ENCODE measurements at regions not wholly inside any gene's neighbourhood (a gene's known extent, or its start where the extent isn't known, plus 50 kb on each side); places are given as distances from the start of the nearest gene placed in this dataset.

DNA sequence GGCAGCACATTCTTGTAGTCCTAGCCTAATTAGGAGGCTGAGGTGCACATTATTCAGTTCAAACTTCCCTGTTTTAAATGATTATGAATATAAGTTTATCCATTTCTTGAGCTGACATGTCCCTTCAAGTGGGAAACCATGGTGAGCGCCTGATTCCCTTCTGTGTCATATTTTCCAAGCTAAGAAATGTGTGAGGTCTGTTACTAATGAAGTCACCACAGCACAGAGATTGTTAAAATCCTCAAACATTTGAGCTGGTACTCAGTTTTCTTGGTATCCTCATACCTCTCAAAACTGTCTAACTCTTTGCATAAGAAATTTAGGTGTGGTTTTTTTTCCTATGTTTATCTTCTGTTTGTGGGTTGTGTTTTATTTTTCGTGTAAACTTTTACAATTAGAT lies 926.8 kb downstream of the GATA3 start:
- TF ChIP-seq, protein P1, sequence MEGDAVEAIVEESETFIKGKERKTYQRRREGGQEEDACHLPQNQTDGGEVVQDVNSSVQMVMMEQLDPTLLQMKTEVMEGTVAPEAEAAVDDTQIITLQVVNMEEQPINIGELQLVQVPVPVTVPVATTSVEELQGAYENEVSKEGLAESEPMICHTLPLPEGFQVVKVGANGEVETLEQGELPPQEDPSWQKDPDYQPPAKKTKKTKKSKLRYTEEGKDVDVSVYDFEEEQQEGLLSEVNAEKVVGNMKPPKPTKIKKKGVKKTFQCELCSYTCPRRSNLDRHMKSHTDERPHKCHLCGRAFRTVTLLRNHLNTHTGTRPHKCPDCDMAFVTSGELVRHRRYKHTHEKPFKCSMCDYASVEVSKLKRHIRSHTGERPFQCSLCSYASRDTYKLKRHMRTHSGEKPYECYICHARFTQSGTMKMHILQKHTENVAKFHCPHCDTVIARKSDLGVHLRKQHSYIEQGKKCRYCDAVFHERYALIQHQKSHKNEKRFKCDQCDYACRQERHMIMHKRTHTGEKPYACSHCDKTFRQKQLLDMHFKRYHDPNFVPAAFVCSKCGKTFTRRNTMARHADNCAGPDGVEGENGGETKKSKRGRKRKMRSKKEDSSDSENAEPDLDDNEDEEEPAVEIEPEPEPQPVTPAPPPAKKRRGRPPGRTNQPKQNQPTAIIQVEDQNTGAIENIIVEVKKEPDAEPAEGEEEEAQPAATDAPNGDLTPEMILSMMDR (conservative IDR thresholded peaks at IDR 0.05; ENCODE audit: low read length), result no peak
- no peak overlapping the region for H3K4me3 ChIP-seq (ENCODE audit: low read length)
- DNase-seq (ENCODE audit: low read depth), result no peak

GRCh38 chr10:8985651-8986050 lies 931.2 kb downstream of the GATA3 start:
- no peak for DNase-seq (ENCODE audit: low read depth)
- H3K4me3 ChIP-seq (ENCODE audit: low read length), result no peak overlapping the region
- TF ChIP-seq, protein P1 (conservative IDR thresholded peaks at IDR 0.05; ENCODE audit: low read length), result no peak

DNA sequence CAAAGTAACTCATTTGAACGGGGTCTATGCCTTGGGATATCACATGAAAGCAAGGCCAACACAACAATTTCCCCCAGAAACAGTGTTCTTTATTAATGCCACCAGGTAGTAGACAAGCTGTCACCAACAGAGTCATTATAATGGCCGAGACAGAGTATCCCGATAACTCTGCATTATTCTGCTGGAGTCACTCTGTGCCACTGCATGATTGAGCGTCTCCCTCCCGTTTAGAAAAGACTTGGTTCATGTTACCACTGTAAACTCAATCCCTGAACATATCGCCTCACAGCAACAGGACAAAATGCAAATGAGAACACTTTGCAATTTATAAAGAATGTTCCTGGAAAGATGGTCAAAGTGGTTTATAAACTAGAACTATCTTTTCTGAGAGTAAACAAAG lies 932.5 kb downstream of the GATA3 start:
- H3K4me3 ChIP-seq (ENCODE audit: low read length), result no peak overlapping the region
- DNase-seq (ENCODE audit: low read depth), result no peak
- TF ChIP-seq, protein P1 (conservative IDR thresholded peaks at IDR 0.05; ENCODE audit: low read length), result no peak

GRCh38 chr10:8987712-8988111 lies 933.2 kb downstream of the GATA3 start:
- TF ChIP-seq, protein P1 (conservative IDR thresholded peaks at IDR 0.05; ENCODE audit: low read length), result no peak
- no peak overlapping the region for H3K4me3 ChIP-seq (ENCODE audit: low read length)
- DNase-seq (ENCODE audit: low read depth), result no peak

DNA sequence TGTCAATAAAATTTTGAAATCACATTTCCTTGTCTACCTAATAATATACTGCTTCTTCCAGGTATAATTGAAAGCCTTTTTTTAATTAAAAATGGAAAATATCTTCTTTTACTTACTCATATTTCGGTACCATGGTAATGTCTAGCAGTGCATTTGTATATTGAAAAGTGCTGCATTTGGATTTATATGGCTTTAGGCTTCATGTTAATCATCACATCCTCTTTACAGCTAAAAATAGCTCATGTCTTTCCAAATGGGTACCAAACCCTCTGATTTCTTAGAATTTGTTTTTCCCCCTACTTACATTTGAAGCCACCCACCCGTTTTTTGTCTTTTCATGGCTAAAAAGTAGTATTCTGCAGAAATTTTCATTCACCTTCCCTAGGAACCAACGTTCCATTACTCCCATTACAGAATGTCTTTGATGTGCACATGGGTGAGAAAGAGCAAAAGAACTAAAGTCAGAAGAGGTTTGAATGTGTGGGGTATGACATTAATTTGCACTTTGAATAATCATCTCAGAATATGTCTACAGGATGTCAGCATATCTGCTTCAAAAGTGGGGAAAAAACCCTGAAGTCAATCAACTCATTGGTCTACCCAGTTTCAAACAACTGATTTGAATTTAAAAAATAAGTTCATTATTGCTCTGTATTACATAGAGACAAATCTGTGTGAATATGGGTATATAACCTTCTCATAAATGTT lies 935.9 kb downstream of the GATA3 start:
- TF ChIP-seq, protein P1 (conservative IDR thresholded peaks at IDR 0.05; ENCODE audit: low read length), result no peak

DNA sequence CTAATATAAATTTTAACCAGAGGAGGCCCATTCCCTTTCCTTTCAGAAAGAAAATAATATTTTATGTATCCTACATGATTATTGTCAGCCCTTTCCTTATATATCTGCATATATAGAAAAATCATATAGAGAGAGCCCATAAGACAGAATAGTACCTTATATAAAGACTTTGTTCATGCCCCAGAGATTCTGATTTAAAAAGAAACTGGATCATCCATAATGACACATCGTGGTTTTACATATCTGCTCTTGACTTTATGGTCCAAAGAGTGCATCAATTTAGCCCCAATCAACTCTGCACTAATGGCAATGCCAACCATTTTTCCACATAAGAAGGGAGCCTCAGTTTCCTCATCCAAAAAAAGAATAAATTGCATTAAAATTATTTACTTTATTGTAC lies 937.5 kb downstream of the GATA3 start:
- no peak overlapping the region for H3K4me3 ChIP-seq (ENCODE audit: low read length)

More for the DNA sequence above, 935.9 kb downstream of the GATA3 start:
- no peak overlapping the region for H3K4me3 ChIP-seq (ENCODE audit: low read length)
- DNase-seq (ENCODE audit: low read depth), result no peak

GRCh38 chr10:8993864-8994263 lies 939.4 kb downstream of the GATA3 start:
- TF ChIP-seq, protein P1 (conservative IDR thresholded peaks at IDR 0.05; ENCODE audit: low read length), result no peak
- DNase-seq (ENCODE audit: low read depth), result no peak
- no peak overlapping the region for H3K4me3 ChIP-seq (ENCODE audit: low read length)

More for the DNA sequence above, 937.5 kb downstream of the GATA3 start:
- TF ChIP-seq, protein P1 (conservative IDR thresholded peaks at IDR 0.05; ENCODE audit: low read length), result no peak
- no peak for DNase-seq (ENCODE audit: low read depth)

All from AG10803 (cell line).